ENCODE measurements at regions not wholly inside any gene's neighbourhood (a gene's known extent, or its start where the extent isn't known, plus 50 kb on each side); places are given as distances from the start of the nearest gene placed in this dataset.

- DNase-seq, result no peak
- ChIA-PET POLR2A (no interaction called here), CTCF (no interaction called here)
- no peak overlapping the region for H3K4me3 ChIP-seq (ENCODE audit: control insufficient read depth in 1 of 7, extremely low read depth in 1 of 7, insufficient read depth in 4 of 7, low read depth in 2 of 7, low read length in 6 of 7)
- H3K4me1 ChIP-seq (ENCODE audit: control extremely low read depth in 1 of 4, control insufficient read depth in 4 of 4, insufficient read depth in 4 of 4, low read length in 3 of 4), result no peaks in the 10 kb centered on the region
- H3K36me3 ChIP-seq (ENCODE audit: control insufficient read depth in 4 of 4, insufficient read depth in 4 of 4, low read length in 3 of 4), result no peaks in the 10 kb centered on the region
- H3K27ac ChIP-seq (ENCODE audit: insufficient read depth in 1 of 2, low read depth in 1 of 2, low read length in 2 of 2, poor library complexity in 1 of 2, severe bottlenecking in 2 of 2), result no peak overlapping the region
- 57% methylated on average over 3 of the region's 3 CpGs for WGBS (ENCODE audit: insufficient coverage)
- H3K9me3 ChIP-seq (ENCODE audit: control extremely low read depth in 1 of 5, control insufficient read depth in 4 of 5, insufficient read depth in 2 of 5, low read depth in 1 of 5, low read length in 4 of 5), result no peaks in the 10 kb centered on the region
- no peaks in the 10 kb centered on the region for H3K27me3 ChIP-seq (replicated peaks in 2 of 5; ENCODE audit: control insufficient read depth in 4 of 5, insufficient read depth in 5 of 5, low read length in 4 of 5)
Measured at GRCh38 chr13:53382008-53382407, 353.4 kb downstream of the OLFM4 start.

- Histone ChIP-seq H3K27ac (ENCODE audit: insufficient read depth in 1 of 2, low read depth in 1 of 2, low read length in 2 of 2, poor library complexity in 1 of 2, severe bottlenecking in 2 of 2) (no peak overlapping the region), H3K27me3 (replicated peaks in 2 of 5; ENCODE audit: control insufficient read depth in 4 of 5, insufficient read depth in 5 of 5, low read length in 4 of 5) (no peaks in the 10 kb centered on the region), H3K36me3 (ENCODE audit: control insufficient read depth in 4 of 4, insufficient read depth in 4 of 4, low read length in 3 of 4) (no peaks in the 10 kb centered on the region), H3K4me3 (ENCODE audit: control insufficient read depth in 1 of 7, extremely low read depth in 1 of 7, insufficient read depth in 4 of 7, low read depth in 2 of 7, low read length in 6 of 7) (no peak overlapping the region), H3K9me3 (ENCODE audit: control extremely low read depth in 1 of 5, control insufficient read depth in 4 of 5, insufficient read depth in 2 of 5, low read depth in 1 of 5, low read length in 4 of 5) (no peaks in the 10 kb centered on the region), H3K4me1 (ENCODE audit: control extremely low read depth in 1 of 4, control insufficient read depth in 4 of 4, insufficient read depth in 4 of 4, low read length in 3 of 4) (no peaks in the 10 kb centered on the region)
- 86% methylated on average over 2 of the region's 2 CpGs for whole genome bisulfite sequencing (ENCODE audit: insufficient coverage)
- CTCF ChIA-PET, result no interaction called here
- POLR2A ChIA-PET, result no interaction called here
- no peak for DNase-seq
Measured at GRCh38 chr13:53398051-53398450, 369.4 kb downstream of the OLFM4 start.

GRCh38 chr13:53405616-53406015 lies 377.0 kb downstream of the OLFM4 start:
- ChIA-PET CTCF (no interaction called here), POLR2A (no interaction called here)
- Histone ChIP-seq H3K36me3 (ENCODE audit: control insufficient read depth in 4 of 4, insufficient read depth in 4 of 4, low read length in 3 of 4) (no peaks in the 10 kb centered on the region), H3K27ac (ENCODE audit: insufficient read depth in 1 of 2, low read depth in 1 of 2, low read length in 2 of 2, poor library complexity in 1 of 2, severe bottlenecking in 2 of 2) (no peak overlapping the region), H3K9me3 (ENCODE audit: control extremely low read depth in 1 of 5, control insufficient read depth in 4 of 5, insufficient read depth in 2 of 5, low read depth in 1 of 5, low read length in 4 of 5) (no peaks in the 10 kb centered on the region), H3K4me3 (ENCODE audit: control insufficient read depth in 1 of 7, extremely low read depth in 1 of 7, insufficient read depth in 4 of 7, low read depth in 2 of 7, low read length in 6 of 7) (no peak overlapping the region), H3K4me1 (ENCODE audit: control extremely low read depth in 1 of 4, control insufficient read depth in 4 of 4, insufficient read depth in 4 of 4, low read length in 3 of 4) (no peaks in the 10 kb centered on the region), H3K27me3 (replicated peaks in 2 of 5; ENCODE audit: control insufficient read depth in 4 of 5, insufficient read depth in 5 of 5, low read length in 4 of 5) (no peaks in the 10 kb centered on the region)
- no peak for DNase-seq
- 89% methylated on average over 4 of the region's 8 CpGs for WGBS (ENCODE audit: insufficient coverage)

- H3K36me3 ChIP-seq (ENCODE audit: control insufficient read depth in 4 of 4, insufficient read depth in 4 of 4, low read length in 3 of 4), result no peaks in the 10 kb centered on the region
- H3K4me3 ChIP-seq (ENCODE audit: control insufficient read depth in 1 of 7, extremely low read depth in 1 of 7, insufficient read depth in 4 of 7, low read depth in 2 of 7, low read length in 6 of 7), result no peak overlapping the region
- 96% methylated on average over 7 of the region's 8 CpGs for WGBS (ENCODE audit: insufficient coverage)
- no peak overlapping the region for H3K27ac ChIP-seq (ENCODE audit: insufficient read depth in 1 of 2, low read depth in 1 of 2, low read length in 2 of 2, poor library complexity in 1 of 2, severe bottlenecking in 2 of 2)
- no peaks in the 10 kb centered on the region for H3K27me3 ChIP-seq (replicated peaks in 2 of 5; ENCODE audit: control insufficient read depth in 4 of 5, insufficient read depth in 5 of 5, low read length in 4 of 5)
- H3K4me1 ChIP-seq (ENCODE audit: control extremely low read depth in 1 of 4, control insufficient read depth in 4 of 4, insufficient read depth in 4 of 4, low read length in 3 of 4), result no peaks in the 10 kb centered on the region
- no peak for DNase-seq
- H3K9me3 ChIP-seq (ENCODE audit: control extremely low read depth in 1 of 5, control insufficient read depth in 4 of 5, insufficient read depth in 2 of 5, low read depth in 1 of 5, low read length in 4 of 5), result no peaks in the 10 kb centered on the region
- CTCF ChIA-PET, result no interaction called here
- POLR2A ChIA-PET, result no interaction called here
Measured at GRCh38 chr13:53408306-53408705, 379.7 kb downstream of the OLFM4 start.

- no peaks in the 10 kb centered on the region for H3K36me3 ChIP-seq (ENCODE audit: control insufficient read depth in 4 of 4, insufficient read depth in 4 of 4, low read length in 3 of 4)
- 97% methylated on average over 20 of the region's 24 CpGs for WGBS (ENCODE audit: insufficient coverage)
- no peaks in the 10 kb centered on the region for H3K27me3 ChIP-seq (replicated peaks in 2 of 5; ENCODE audit: control insufficient read depth in 4 of 5, insufficient read depth in 5 of 5, low read length in 4 of 5)
- H3K9me3 ChIP-seq (ENCODE audit: control extremely low read depth in 1 of 5, control insufficient read depth in 4 of 5, insufficient read depth in 2 of 5, low read depth in 1 of 5, low read length in 4 of 5), result no peaks in the 10 kb centered on the region
- no peak for DNase-seq
- no peak overlapping the region for H3K4me3 ChIP-seq (ENCODE audit: control insufficient read depth in 1 of 7, extremely low read depth in 1 of 7, insufficient read depth in 4 of 7, low read depth in 2 of 7, low read length in 6 of 7)
- ChIA-PET POLR2A (no interaction called here), CTCF (no interaction called here)
- no peaks in the 10 kb centered on the region for H3K4me1 ChIP-seq (ENCODE audit: control extremely low read depth in 1 of 4, control insufficient read depth in 4 of 4, insufficient read depth in 4 of 4, low read length in 3 of 4)
- H3K27ac ChIP-seq (ENCODE audit: insufficient read depth in 1 of 2, low read depth in 1 of 2, low read length in 2 of 2, poor library complexity in 1 of 2, severe bottlenecking in 2 of 2), result no peak overlapping the region
Measured at GRCh38 chr13:53408847-53409568, 380.4 kb downstream of the OLFM4 start.

GRCh38 chr13:53411463-53411862 lies 382.9 kb downstream of the OLFM4 start:
- ChIA-PET CTCF (no interaction called here), POLR2A (no interaction called here)
- WGBS (ENCODE audit: insufficient coverage), result no CpG with 5 or more reads among the region's 1 CpG
- no peaks in the 10 kb centered on the region for H3K27me3 ChIP-seq (replicated peaks in 2 of 5; ENCODE audit: control insufficient read depth in 4 of 5, insufficient read depth in 5 of 5, low read length in 4 of 5)
- H3K27ac ChIP-seq (ENCODE audit: insufficient read depth in 1 of 2, low read depth in 1 of 2, low read length in 2 of 2, poor library complexity in 1 of 2, severe bottlenecking in 2 of 2), result no peak overlapping the region
- no peak overlapping the region for H3K4me3 ChIP-seq (ENCODE audit: control insufficient read depth in 1 of 7, extremely low read depth in 1 of 7, insufficient read depth in 4 of 7, low read depth in 2 of 7, low read length in 6 of 7)
- no peak for DNase-seq
- H3K36me3 ChIP-seq (ENCODE audit: control insufficient read depth in 4 of 4, insufficient read depth in 4 of 4, low read length in 3 of 4), result no peaks in the 10 kb centered on the region
- H3K9me3 ChIP-seq (ENCODE audit: control extremely low read depth in 1 of 5, control insufficient read depth in 4 of 5, insufficient read depth in 2 of 5, low read depth in 1 of 5, low read length in 4 of 5), result no peaks in the 10 kb centered on the region
- no peaks in the 10 kb centered on the region for H3K4me1 ChIP-seq (ENCODE audit: control extremely low read depth in 1 of 4, control insufficient read depth in 4 of 4, insufficient read depth in 4 of 4, low read length in 3 of 4)

GRCh38 chr13:53415135-53415534 lies 386.5 kb downstream of the OLFM4 start:
- POLR2A ChIA-PET, result no interaction called here
- DNase-seq, result no peak
- H3K4me1 ChIP-seq (ENCODE audit: control extremely low read depth in 1 of 4, control insufficient read depth in 4 of 4, insufficient read depth in 4 of 4, low read length in 3 of 4), result no peaks in the 10 kb centered on the region
- H3K27me3 ChIP-seq (replicated peaks in 2 of 5; ENCODE audit: control insufficient read depth in 4 of 5, insufficient read depth in 5 of 5, low read length in 4 of 5), result no peaks in the 10 kb centered on the region
- no CpG with 5 or more reads among the region's 2 CpGs for WGBS (ENCODE audit: insufficient coverage)
- H3K36me3 ChIP-seq (ENCODE audit: control insufficient read depth in 4 of 4, insufficient read depth in 4 of 4, low read length in 3 of 4), result no peaks in the 10 kb centered on the region
- no peak overlapping the region for H3K27ac ChIP-seq (ENCODE audit: insufficient read depth in 1 of 2, low read depth in 1 of 2, low read length in 2 of 2, poor library complexity in 1 of 2, severe bottlenecking in 2 of 2)
- CTCF ChIA-PET, result no interaction called here
- H3K4me3 ChIP-seq (ENCODE audit: control insufficient read depth in 1 of 7, extremely low read depth in 1 of 7, insufficient read depth in 4 of 7, low read depth in 2 of 7, low read length in 6 of 7), result no peak overlapping the region
- no peaks in the 10 kb centered on the region for H3K9me3 ChIP-seq (ENCODE audit: control extremely low read depth in 1 of 5, control insufficient read depth in 4 of 5, insufficient read depth in 2 of 5, low read depth in 1 of 5, low read length in 4 of 5)

All from common myeloid progenitor, CD34-positive (primary cell).